GM13977 (cell line): ENCODE measurements at regions not wholly inside any gene's neighbourhood (a gene's known extent, or its start where the extent isn't known, plus 50 kb on each side); places are given as distances from the start of the nearest gene placed in this dataset.

ENCODE experiments used
- DNase-seq: peaks from one replicate; pipeline ENCODE4 v3.0.0; 2012; ENCODE audit warnings: low spot score
- CTCF ChIP-seq: IDR thresholded peaks from 2 replicates; pipeline ENCODE4 v1.5.1; 2012; ENCODE audit warnings: mild to moderate bottlenecking, control low read depth; ENCODE audit not compliant: insufficient read depth; ENCODE audit errors: extremely low read depth, missing control alignments
- in situ Hi-C: fragments of 300-500 bp; cut with MboI; formaldehyde crosslinking; loops from one replicate; pipeline ENCODE4 v1.12.0; 2022; ENCODE audit warnings: low sequenced_read_pairs, low pct_unique_long_range_greater_than_20kb, mixed read lengths, inconsistent platforms; ENCODE audit not compliant: unreplicated experiment

- TF ChIP-seq CTCF: no peak
- in situ Hi-C loops: no loop called here
- DNase-seq: no peak
Observed at GRCh38 chr10:3503299-3503698, 281.7 kb downstream of the KLF6 start.

- DNase-seq: no peak
- TF ChIP-seq CTCF: no peak
- in situ Hi-C loops: no loop called here
Observed at GRCh38 chr10:3502673-3503072, 282.3 kb downstream of the KLF6 start.

GRCh38 chr10:3500408-3500856 is 284.6 kb downstream of the KLF6 start:
- no peak for DNase-seq
- TF ChIP-seq CTCF: no peak
- in situ Hi-C loops: no loop called here

- in situ Hi-C loops: no loop called here
- DNase-seq: no peak
- TF ChIP-seq CTCF: no peak
Observed at GRCh38 chr10:3499120-3499519, 285.9 kb downstream of the KLF6 start.

- in situ Hi-C loops: no loop called here
- no peak for TF ChIP-seq CTCF
- DNase-seq: no peak
Observed at GRCh38 chr10:3497581-3497980, 287.4 kb downstream of the KLF6 start.

GRCh38 chr10:3496138-3496537 is 288.9 kb downstream of the KLF6 start:
- in situ Hi-C loops: no loop called here
- no peak for TF ChIP-seq CTCF
- no peak for DNase-seq

- no peak for TF ChIP-seq CTCF
- in situ Hi-C loops: no loop called here
- no peak for DNase-seq
Observed at GRCh38 chr10:3495281-3495680, 289.7 kb downstream of the KLF6 start.
